Urinary bladder (tissue), 4 donors: ENCODE measurements at regions not wholly inside any gene's neighbourhood (a gene's known extent, or its start where the extent isn't known, plus 50 kb on each side); places are given as distances from the start of the nearest gene placed in this dataset. TPM values are rescaled to one million over a fixed set of nuclear protein-coding genes. Genes with fewer than 3 reads are reported as not detected.

Source experiments
- DNase-seq: peaks from one replicate; pipeline ENCODE4 v3.0.0-alpha.2; 2015; ENCODE audit errors: extremely low spot score
- H3K27ac ChIP-seq: one replicate; pipeline ENCODE4 v1.5.1; 2013; ENCODE audit warnings: low read depth, mild to moderate bottlenecking, moderate library complexity
- H3K36me3 ChIP-seq: one replicate; pipeline ENCODE4 v1.6.1; 2013; ENCODE audit warnings: mild to moderate bottlenecking, moderate library complexity; ENCODE audit not compliant: insufficient read depth
- H3K4me1 ChIP-seq: one replicate; pipeline ENCODE4 v1.6.1; 2013; ENCODE audit warnings: mild to moderate bottlenecking, moderate library complexity; ENCODE audit not compliant: insufficient read depth
- H3K4me3 ChIP-seq: one replicate; pipeline ENCODE4 v1.5.1; 2013; ENCODE audit warnings: low read depth, low read length
- WGBS: extraction: QIAGEN DNeasy Blood & Tissue Kit; methylation state at CpG from one replicate; pipeline ENCODE4 v1.1.7; 2013; 5-methylcytosine and 5-hydroxymethylcytosine counted together
- small RNA-seq: library from RNA; depleted of rRNA; stranded (forward); fragments of <200 nt; gene quantifications from one replicate; pipeline ENCODE3, GENCODE V24; 2014
- donor health status: healthy with polysubstance abuse.
- donor health status: healthy.

GRCh38 chr5:143466632-143467031, 63.1 kb upstream of the NR3C1 start:
- no peak for DNase-seq
- H3K36me3 ChIP-seq, result no peaks in the 10 kb centered on the region
- H3K4me3 ChIP-seq, result no peak overlapping the region
- no peak overlapping the region for H3K27ac ChIP-seq
- 48% methylated on average over 1 of the region's 1 CpG for WGBS
- no peaks in the 10 kb centered on the region for H3K4me1 ChIP-seq

GRCh38 chr5:143464723-143465490, 61.4 kb upstream of the NR3C1 start:
- H3K4me1 ChIP-seq, result no peaks in the 10 kb centered on the region
- DNase-seq, result no peak
- no peaks in the 10 kb centered on the region for H3K36me3 ChIP-seq
- H3K27ac ChIP-seq, result no peak overlapping the region
- H3K4me3 ChIP-seq, result no peak overlapping the region
- 97% methylated on average over 1 of the region's 1 CpG for WGBS

GRCh38 chr5:143462431-143462830, 58.9 kb upstream of the NR3C1 start:
- Histone ChIP-seq H3K4me1 (no peaks in the 10 kb centered on the region), H3K4me3 (no peak overlapping the region), H3K27ac (no peak overlapping the region), H3K36me3 (no peaks in the 10 kb centered on the region)
- no peak for DNase-seq

GRCh38 chr5:143459433-143459832, 55.9 kb upstream of the NR3C1 start:
- Histone ChIP-seq H3K27ac (no peak overlapping the region), H3K36me3 (no peaks in the 10 kb centered on the region), H3K4me3 (no peak overlapping the region), H3K4me1 (no peaks in the 10 kb centered on the region)
- 90% methylated on average over 4 of the region's 4 CpGs for WGBS
- no peak for DNase-seq

GRCh38 chr5:143456952-143457547, 53.6 kb upstream of the NR3C1 start:
- Histone ChIP-seq H3K4me3 (no peak overlapping the region), H3K36me3 (no peaks in the 10 kb centered on the region), H3K4me1 (no peaks in the 10 kb centered on the region), H3K27ac (no peak overlapping the region)
- 75% methylated on average over 5 of the region's 5 CpGs for WGBS
- DNase-seq, result no peak

- H3K27ac ChIP-seq, result no peak overlapping the region
- no peak for DNase-seq
- H3K36me3 ChIP-seq, result no peaks in the 10 kb centered on the region
- WGBS, result 88% methylated on average over 6 of the region's 6 CpGs
- no peaks in the 10 kb centered on the region for H3K4me1 ChIP-seq
- H3K4me3 ChIP-seq, result no peak overlapping the region
Measured at GRCh38 chr5:143454936-143455516, 51.5 kb upstream of the NR3C1 start.

GRCh38 chr5:143453720-143454119, 50.2 kb upstream of the NR3C1 start:
- DNase-seq, result no peak
- 76% methylated on average over 2 of the region's 2 CpGs for WGBS
- Histone ChIP-seq H3K4me1 (no peaks in the 10 kb centered on the region), H3K27ac (no peak overlapping the region), H3K4me3 (no peak overlapping the region), H3K36me3 (no peaks in the 10 kb centered on the region)

Small RNA genes in the stretch of these regions (small RNA-seq; reads per million reads assigned to genes)
- gene MIR5197 (not detected), gene RNU7-156P (not detected)
